Ovary (tissue), 3 donors: ENCODE measurements at regions not wholly inside any gene's neighbourhood (a gene's known extent, or its start where the extent isn't known, plus 50 kb on each side); places are given as distances from the start of the nearest gene placed in this dataset.

Source experiments
- CTCF ChIP-seq, 3 donors: fragments of 450-650 bp in 2 of 3; fragments of 200-600 bp in 1 of 3; IDR thresholded peaks; one replicate each; pipeline versions ENCODE4 v1.5.1 to v1.8.0; 2016 to 2022; ENCODE audit warnings: antibody characterized with exemption in 3 of 3, mild to moderate bottlenecking in 1 of 3
- EP300 ChIP-seq: sonication (generic); formaldehyde crosslinking; IDR thresholded peaks from one replicate; pipeline ENCODE4 v1.6.1; 2017; ENCODE audit warnings: antibody characterized with exemption
- POLR2A ChIP-seq: fragments of 450-650 bp; IDR thresholded peaks from one replicate; pipeline ENCODE4 v1.6.1; 2017; ENCODE audit warnings: antibody characterized with exemption, mild to moderate bottlenecking, moderate library complexity
- donor health status: DM: no; HTN: no; CAD: no.

- no peak for TF ChIP-seq CTCF (IDR thresholded peaks at IDR 0.05)
- no peak for TF ChIP-seq EP300
- TF ChIP-seq POLR2A, result no peak
Measured at GRCh38 chr19:31113293-31113692, 235.9 kb downstream of the TSHZ3 start.
